HCT116 (cell line): ENCODE measurements at regions not wholly inside any gene's neighbourhood (a gene's known extent, or its start where the extent isn't known, plus 50 kb on each side); places are given as distances from the start of the nearest gene placed in this dataset.

Experiments
- ATAC-seq: fragments of 200-7000 bp; cut with Tn5 transposase; 2 replicates; pipeline ENCODE4 v1.9.1; 2020; ENCODE audit warnings: mild to moderate bottlenecking, moderate library complexity
- BruUV-seq: library from RNA; stranded (reverse); fragments of 400-500 nt; replicated peaks from 2 replicates; lab custom pipeline; 2021; lab: Mats Ljungman, UMichigan
- CTCF ChIA-PET: fragments of 300-600 bp; sonication (Branson Sonifier 250); formaldehyde crosslinking; loops from one replicate; lab custom pipeline; 2021; ENCODE audit warnings: antibody characterized with exemption; lab: Charles Lee
- POLR2A ChIA-PET: fragments of 300-600, 350-600 bp; sonication (Branson Sonifier 250); formaldehyde crosslinking; loops from one replicate; lab custom pipeline; 2021; ENCODE audit warnings: antibody characterized with exemption; lab: Charles Lee
- RAD21 ChIA-PET, 2 experiments: fragments of 300-600 bp; sonication (Branson Sonifier 250); formaldehyde crosslinking; loops; one replicate each; lab custom pipeline; 2023; ENCODE audit warnings: low total read pairs in 2 of 2; ENCODE audit not compliant: uncharacterized antibody in 2 of 2, unreplicated experiment in 2 of 2, low non-redundant PET in 1 of 2; lab: Charles Lee
- DNase-seq: peaks from one replicate; pipeline ENCODE4 v3.0.0-alpha.2; 2010; ENCODE audit warnings: low read depth, low spot score
- H2AFZ ChIP-seq: fragments of 200-600 bp; shearing (Covaris generic), sonication (generic); 2 replicates; pipeline ENCODE4 v1.6.1; 2017; ENCODE audit warnings: low read depth, mixed run types, mixed read lengths, antibody characterized with exemption, low read length; ENCODE audit not compliant: poor library complexity, severe bottlenecking
- H3K27ac ChIP-seq: 2 replicates; pipeline ENCODE4 v1.5.1; 2012; ENCODE audit warnings: low read depth, low read length
- H3K27me3 ChIP-seq: fragments of 200-600 bp; sonication (generic); 2 replicates; pipeline ENCODE4 v1.6.1; 2016; ENCODE audit warnings: mixed run types, low read length, mixed read lengths; ENCODE audit not compliant: insufficient read depth
- H3K36me3 ChIP-seq, 2 experiments: fragments of 200-500 bp in 1 of 2; fragments of 200-600 bp in 1 of 2; sonication (Bioruptor generic) in 1 of 2; sonication (generic) in 1 of 2; 2 replicates each; pipeline versions ENCODE4 v1.5.1 to v1.6.1; 2014 to 2016; ENCODE audit warnings: low read length in 2 of 2, inconsistent platforms in 1 of 2, mixed read lengths in 1 of 2, mixed run types in 1 of 2; ENCODE audit not compliant: insufficient read depth in 2 of 2, control insufficient read depth in 1 of 2
- H3K4me1 ChIP-seq, 2 experiments: fragments of 200-600 bp in 1 of 2; sonication (generic) in 1 of 2; 2 replicates each; pipeline versions ENCODE4 v1.5.1 to v1.6.1; 2012 to 2017; ENCODE audit warnings: low read length in 2 of 2, inconsistent platforms in 1 of 2, mild to moderate bottlenecking in 1 of 2, mixed read lengths in 1 of 2, mixed run types in 1 of 2, moderate library complexity in 1 of 2; ENCODE audit not compliant: insufficient read depth in 2 of 2, control insufficient read depth in 1 of 2
- H3K4me2 ChIP-seq: fragments of 200-600 bp; sonication (generic); 2 replicates; pipeline ENCODE4 v1.6.1; 2017; ENCODE audit warnings: mixed run types, low read length, mixed read lengths
- H3K4me3 ChIP-seq, 2 experiments: fragments of 200-600 bp in 1 of 2; sonication (generic) in 1 of 2; replicated peaks in 1 of 2; 2 replicates each; pipeline ENCODE4 v1.5.1; 2011 to 2016; ENCODE audit warnings: low read length in 2 of 2, control low read depth in 1 of 2, low read depth in 1 of 2, mild to moderate bottlenecking in 1 of 2, mixed read lengths in 1 of 2, mixed run types in 1 of 2
- H3K79me2 ChIP-seq: fragments of 200-600 bp; sonication (generic); 2 replicates; pipeline ENCODE4 v1.6.1; 2017; ENCODE audit warnings: mild to moderate bottlenecking, mixed run types, low read length, moderate library complexity, mixed read lengths; ENCODE audit not compliant: insufficient read depth
- H3K9ac ChIP-seq: fragments of 200-600 bp; sonication (generic); 2 replicates; pipeline ENCODE4 v1.6.1; 2016; ENCODE audit warnings: low read length, mixed read lengths
- H3K9me2 ChIP-seq: fragments of 200-600 bp; sonication (generic), shearing (Covaris generic); 2 replicates; pipeline ENCODE4 v1.6.1; 2017; ENCODE audit warnings: mixed run types, mild to moderate bottlenecking, moderate library complexity; ENCODE audit not compliant: insufficient read depth
- H3K9me3 ChIP-seq, 2 experiments: fragments of 200-500 bp in 1 of 2; fragments of 200-600 bp in 1 of 2; sonication (Bioruptor generic) in 1 of 2; sonication (generic) in 1 of 2; 2 replicates each; pipeline ENCODE4 v1.6.1; 2014 to 2017; ENCODE audit warnings: low read length in 2 of 2, mixed read lengths in 2 of 2, inconsistent platforms in 1 of 2, low read depth in 1 of 2, mild to moderate bottlenecking in 1 of 2, mixed run types in 1 of 2, moderate library complexity in 1 of 2; ENCODE audit not compliant: control insufficient read depth in 1 of 2, insufficient read depth in 1 of 2
- H4K20me1 ChIP-seq: fragments of 200-600 bp; sonication (generic), shearing (Covaris generic); 2 replicates; pipeline ENCODE4 v1.6.1; 2017; ENCODE audit warnings: mixed run types, mild to moderate bottlenecking, moderate library complexity; ENCODE audit not compliant: insufficient read depth
- CEBPB ChIP-seq: IDR thresholded peaks from 2 replicates; pipeline ENCODE4 v1.6.1; 2012; ENCODE audit warnings: low read depth
- ELF1 ChIP-seq: IDR thresholded peaks from 2 replicates; pipeline ENCODE4 v1.6.1; 2012; ENCODE audit warnings: low read depth, borderline replicate concordance
- EZH2 ChIP-seq: fragments of 200-600 bp; sonication (generic); IDR thresholded peaks from 2 replicates; pipeline ENCODE4 v1.6.1; 2017; ENCODE audit warnings: antibody characterized with exemption, mixed run types
- JUND ChIP-seq: IDR thresholded peaks from 2 replicates; pipeline ENCODE4 v1.6.1; 2012
- POLR2AphosphoS5 ChIP-seq: IDR thresholded peaks from 2 replicates; pipeline ENCODE4 v1.6.1; 2011; ENCODE audit warnings: mild to moderate bottlenecking, low read depth, low read length, moderate library complexity
- RAD21 ChIP-seq: IDR thresholded peaks from 2 replicates; pipeline ENCODE4 v1.6.1; 2012; ENCODE audit warnings: low read depth, mild to moderate bottlenecking
- SRF ChIP-seq: IDR thresholded peaks from 2 replicates; pipeline ENCODE4 v1.6.1; 2012; ENCODE audit warnings: low read depth
- YY1 ChIP-seq: IDR thresholded peaks from 2 replicates; pipeline ENCODE4 v1.6.1; 2011; ENCODE audit warnings: low read length, low read depth, moderate library complexity, mild to moderate bottlenecking; ENCODE audit not compliant: insufficient replicate concordance; ENCODE audit errors: extremely low read depth
- intact Hi-C: fragments of 100-400 bp; cut with micrococcal nuclease; formaldehyde crosslinking; loops from 2 replicates; pipeline ENCODE4 v1.10.0; 2022
- TF ChIP-seq, protein P1 (sequence below): IDR thresholded peaks from 2 replicates; pipeline ENCODE4 v1.6.1; 2011; ENCODE audit warnings: mild to moderate bottlenecking, low read length, moderate library complexity; ENCODE audit not compliant: insufficient replicate concordance; ENCODE audit errors: extremely low read depth

DNA sequence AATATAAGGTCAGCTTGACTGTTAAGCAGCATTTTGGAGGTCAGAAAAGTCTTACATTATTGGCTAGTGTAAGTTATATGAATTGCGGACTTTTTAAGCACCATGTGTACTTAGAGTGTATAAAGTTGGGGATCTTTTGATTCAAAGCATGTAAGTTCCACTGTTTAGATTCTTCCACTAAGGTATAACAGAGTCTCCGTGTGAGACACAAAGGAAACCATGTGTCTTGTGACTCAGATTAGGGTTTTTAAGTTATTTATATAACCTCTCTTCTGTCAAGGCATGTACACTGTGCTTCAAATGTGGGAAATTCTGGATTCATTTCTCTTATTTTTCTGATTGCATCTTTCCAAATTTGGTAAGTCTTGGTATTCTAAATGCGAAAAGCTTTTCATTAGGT is 143.5 kb upstream of the SOX2 start:
- intact Hi-C loops = loop anchor here (10.0 kb wide), 2 partner anchors 687 to 1047 kb away; no protein-coding TSS in a partner anchor
- no peaks in the 10 kb centered on the region for H3K9me3 ChIP-seq
- ChIA-PET CTCF (no interaction called here), RAD21 (no interaction called here), POLR2A (no interaction called here)
- no peak overlapping the region for H3K9ac ChIP-seq
- no peaks in the 10 kb centered on the region for H3K79me2 ChIP-seq
- peaks cover 66% of the 10 kb centered on the region for H3K27me3 ChIP-seq
- TF ChIP-seq RAD21 = no peak
- no peak for TF ChIP-seq SRF
- no peak for TF ChIP-seq CEBPB
- no peak for TF ChIP-seq YY1
- TF ChIP-seq, protein P1, sequence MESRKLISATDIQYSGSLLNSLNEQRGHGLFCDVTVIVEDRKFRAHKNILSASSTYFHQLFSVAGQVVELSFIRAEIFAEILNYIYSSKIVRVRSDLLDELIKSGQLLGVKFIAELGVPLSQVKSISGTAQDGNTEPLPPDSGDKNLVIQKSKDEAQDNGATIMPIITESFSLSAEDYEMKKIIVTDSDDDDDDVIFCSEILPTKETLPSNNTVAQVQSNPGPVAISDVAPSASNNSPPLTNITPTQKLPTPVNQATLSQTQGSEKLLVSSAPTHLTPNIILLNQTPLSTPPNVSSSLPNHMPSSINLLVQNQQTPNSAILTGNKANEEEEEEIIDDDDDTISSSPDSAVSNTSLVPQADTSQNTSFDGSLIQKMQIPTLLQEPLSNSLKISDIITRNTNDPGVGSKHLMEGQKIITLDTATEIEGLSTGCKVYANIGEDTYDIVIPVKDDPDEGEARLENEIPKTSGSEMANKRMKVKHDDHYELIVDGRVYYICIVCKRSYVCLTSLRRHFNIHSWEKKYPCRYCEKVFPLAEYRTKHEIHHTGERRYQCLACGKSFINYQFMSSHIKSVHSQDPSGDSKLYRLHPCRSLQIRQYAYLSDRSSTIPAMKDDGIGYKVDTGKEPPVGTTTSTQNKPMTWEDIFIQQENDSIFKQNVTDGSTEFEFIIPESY = no peak
- TF ChIP-seq JUND = no peak
- no peak for TF ChIP-seq ELF1
- no peak for TF ChIP-seq POLR2AphosphoS5
- no peak for TF ChIP-seq EZH2
- no peaks in the 10 kb centered on the region for H4K20me1 ChIP-seq
- H3K4me3 ChIP-seq = no peak overlapping the region
- no TSS peak for BruUV-seq
- no peak for DNase-seq
- no peak overlapping the region for H3K27ac ChIP-seq
- ATAC-seq = no peak
- H3K36me3 ChIP-seq = no peaks in the 10 kb centered on the region
- no peak overlapping the region for H2AFZ ChIP-seq
- H3K4me2 ChIP-seq = no peak overlapping the region
- no peaks in the 10 kb centered on the region for H3K9me2 ChIP-seq
- H3K4me1 ChIP-seq = no peaks in the 10 kb centered on the region
